IPS-NIHi7 (cell line): ENCODE measurements at regions not wholly inside any gene's neighbourhood (a gene's known extent, or its start where the extent isn't known, plus 50 kb on each side); places are given as distances from the start of the nearest gene placed in this dataset.
"Not testable (repeated sequence)": the region's sequence is repeated elsewhere in the genome, so short reads cannot be mapped to it uniquely, and the experiment has no call there.

Source experiments
- DNase-seq: peaks from one replicate; pipeline ENCODE4 v3.0.0; 2012; ENCODE audit warnings: mixed read lengths; ENCODE audit errors: extremely low spot score

- DNase-seq: no peak
Observed at GRCh38 chr5:115439042-115439441, 105.5 kb downstream of the FEM1C start.

DNA sequence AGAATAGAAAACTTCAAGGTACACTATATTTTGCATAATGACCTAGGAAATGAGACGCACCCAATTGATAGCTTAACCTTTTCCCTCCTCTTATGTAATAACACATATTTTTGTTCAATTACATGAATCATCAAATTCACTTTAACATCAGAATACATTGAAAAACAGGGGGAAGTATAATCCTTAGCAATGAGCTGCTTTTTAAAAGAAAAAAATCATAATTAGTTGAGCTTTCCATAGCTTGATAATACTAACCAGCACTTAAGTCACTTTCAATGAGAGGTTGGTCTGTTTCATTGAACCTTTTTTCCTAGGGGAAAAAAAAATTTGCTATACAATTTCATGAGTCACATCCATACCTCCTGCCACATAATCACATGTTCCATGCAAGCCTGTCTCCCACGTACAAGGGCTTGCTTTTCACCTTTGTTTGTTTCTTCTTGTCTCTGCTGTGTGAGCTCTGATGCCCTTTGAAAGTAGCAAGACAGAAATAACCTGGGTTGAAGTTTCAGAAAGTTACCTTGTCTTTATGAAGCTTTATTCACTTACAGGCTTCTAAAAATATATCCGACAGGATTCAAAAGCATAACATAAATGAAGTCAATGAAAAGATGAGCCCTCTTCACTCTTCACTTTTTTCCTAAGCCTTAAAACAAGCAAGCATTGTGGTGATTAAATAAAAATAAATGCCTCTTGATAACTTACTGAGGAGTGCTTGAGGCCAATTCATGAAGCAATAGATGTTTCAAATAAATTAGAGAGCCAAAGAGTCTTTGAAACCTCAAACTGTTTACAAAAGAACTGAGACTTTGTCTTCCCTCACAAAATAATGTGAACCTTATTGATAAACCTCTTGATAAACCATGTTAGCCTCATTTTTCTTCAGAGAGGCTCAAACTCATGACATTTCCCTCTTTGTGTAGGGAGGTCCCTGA lies 108.5 kb downstream of the FEM1C start:
- DNase-seq: no peak

GRCh38 chr5:115435065-115435777 lies 109.4 kb downstream of the FEM1C start:
- DNase-seq: no peak

GRCh38 chr5:115433918-115434317 lies 110.7 kb downstream of the FEM1C start:
- no peak for DNase-seq

DNA sequence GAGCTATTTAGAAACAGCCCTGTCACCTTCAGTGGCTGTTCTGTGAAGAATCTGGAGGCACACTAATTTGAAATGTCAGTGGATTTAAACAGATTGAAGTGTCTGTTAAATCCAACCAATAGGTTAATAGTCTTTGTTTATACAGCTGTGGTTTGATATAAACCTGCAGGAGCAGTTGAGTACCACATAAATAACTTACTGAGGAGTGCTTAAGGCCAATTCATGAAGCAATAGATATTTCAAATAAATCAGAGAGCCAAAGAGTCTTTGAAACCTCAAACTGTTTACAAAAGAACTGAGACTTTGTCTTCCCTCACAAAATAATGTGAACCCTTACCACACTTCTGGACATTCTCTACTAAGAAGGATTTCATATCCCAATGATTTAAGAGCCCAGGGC lies 111.9 kb downstream of the FEM1C start:
- no peak for DNase-seq

GRCh38 chr5:115431116-115431515 lies 113.5 kb downstream of the FEM1C start:
- no peak for DNase-seq

DNA sequence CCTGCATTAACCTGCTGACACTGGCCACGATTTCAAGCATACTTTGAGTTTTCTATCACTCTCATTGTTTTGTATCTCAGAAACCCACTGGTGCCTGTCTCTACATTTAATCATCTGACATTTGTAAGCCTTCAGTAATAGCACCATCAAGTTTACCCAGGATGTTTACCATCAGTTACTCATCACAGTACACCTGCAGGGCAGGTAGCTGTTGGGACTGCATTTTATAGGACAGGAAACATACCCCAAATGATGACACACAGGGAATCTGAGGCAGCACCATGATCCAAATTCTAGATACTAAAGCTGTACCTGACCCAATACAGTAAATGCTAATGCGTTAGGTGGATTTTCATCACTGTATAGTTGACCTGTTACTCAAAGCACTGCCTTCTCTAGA lies 114.2 kb downstream of the FEM1C start:
- DNase-seq: no peak

GRCh38 chr5:115429345-115429940 lies 115.1 kb downstream of the FEM1C start:
- DNase-seq: no peak

GRCh38 chr5:115428676-115429075 lies 115.9 kb downstream of the FEM1C start:
- DNase-seq: no peak

DNA sequence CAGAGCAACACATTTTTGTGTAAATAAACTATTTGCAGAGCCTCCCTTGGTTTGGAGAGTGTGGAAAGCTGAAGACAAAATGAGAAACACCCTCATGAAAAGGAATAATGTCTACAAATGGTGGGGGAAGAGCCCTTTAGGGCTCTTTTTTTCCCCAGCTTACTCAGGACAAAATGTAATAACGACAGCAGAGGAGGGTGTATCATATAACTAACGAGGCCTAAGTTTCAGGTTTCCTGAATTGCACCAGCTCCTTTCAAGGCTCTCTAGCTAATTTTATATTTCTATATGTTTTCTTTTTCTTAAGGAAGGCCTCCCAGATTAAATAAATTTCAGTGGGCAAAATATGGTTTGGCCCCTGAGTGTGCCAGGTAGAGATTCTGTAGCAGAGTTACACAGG lies 116.3 kb downstream of the FEM1C start:
- no peak for DNase-seq

- DNase-seq: no peak
Observed at GRCh38 chr5:115424446-115424845, 120.1 kb downstream of the FEM1C start.

DNA sequence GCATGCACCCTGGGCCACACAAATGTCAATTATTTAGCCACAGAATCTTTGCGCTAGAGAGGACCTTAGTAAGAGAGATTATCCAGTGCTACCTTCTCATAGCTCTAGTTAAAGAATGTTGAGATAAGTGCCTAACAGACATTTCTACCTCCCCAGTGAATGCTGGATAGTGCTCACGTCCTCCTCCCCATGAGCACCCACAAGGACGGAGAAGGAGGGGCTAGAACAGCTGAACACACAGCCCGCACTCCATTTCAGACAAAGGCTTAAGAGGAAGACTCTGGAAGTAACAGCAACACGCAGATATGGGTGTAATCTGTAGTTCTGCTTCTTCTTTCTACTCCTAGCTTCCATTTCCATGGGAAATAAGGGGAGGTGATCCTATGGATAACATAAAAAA lies 120.5 kb downstream of the FEM1C start:
- no peak for DNase-seq

DNA sequence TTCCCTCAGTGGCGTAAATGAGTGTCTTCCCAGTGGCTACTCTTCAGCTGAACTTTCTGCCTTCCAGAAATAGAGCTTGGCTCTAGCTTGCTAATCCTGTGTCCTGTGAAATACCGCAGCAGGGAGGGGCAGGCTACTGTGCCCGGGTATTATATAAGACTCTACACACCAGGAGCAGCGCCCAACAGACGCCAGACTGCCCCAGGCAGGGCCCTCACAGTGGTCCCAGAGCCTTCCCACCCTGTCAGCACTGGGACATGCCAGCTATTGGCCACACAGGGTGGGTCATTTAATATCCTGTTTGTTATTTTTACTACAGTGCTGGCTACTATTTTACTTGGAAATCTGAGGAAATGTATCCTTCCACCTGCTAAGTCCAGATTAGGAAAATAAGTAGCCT lies 121.0 kb downstream of the FEM1C start:
- no peak for DNase-seq

GRCh38 chr5:115423051-115423450 lies 121.5 kb downstream of the FEM1C start:
- DNase-seq: no peak

DNA sequence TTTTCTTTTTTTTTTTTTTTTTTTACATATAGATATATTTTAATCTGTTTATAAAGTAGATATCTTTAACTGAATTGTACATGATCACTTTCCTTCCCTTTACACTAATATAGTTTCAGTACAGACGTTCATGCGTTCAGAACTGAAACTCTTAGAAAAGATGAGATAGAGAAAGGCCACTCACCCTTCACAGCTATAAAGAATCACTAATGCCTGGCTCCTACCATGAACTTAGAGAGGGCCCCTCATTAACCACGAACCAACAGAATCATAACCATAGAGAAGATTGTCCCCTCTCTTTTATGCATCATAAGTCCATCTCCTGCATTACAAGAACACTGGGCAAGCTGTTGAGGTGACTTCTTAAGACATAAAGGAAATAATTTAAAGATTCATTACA lies 123.8 kb downstream of the FEM1C start:
- not testable (repeated sequence) for DNase-seq

- peak; percentile 41 for DNase-seq
Observed at GRCh38 chr5:115419846-115420585, 123.6 kb upstream of the CCDC112 start.

DNA sequence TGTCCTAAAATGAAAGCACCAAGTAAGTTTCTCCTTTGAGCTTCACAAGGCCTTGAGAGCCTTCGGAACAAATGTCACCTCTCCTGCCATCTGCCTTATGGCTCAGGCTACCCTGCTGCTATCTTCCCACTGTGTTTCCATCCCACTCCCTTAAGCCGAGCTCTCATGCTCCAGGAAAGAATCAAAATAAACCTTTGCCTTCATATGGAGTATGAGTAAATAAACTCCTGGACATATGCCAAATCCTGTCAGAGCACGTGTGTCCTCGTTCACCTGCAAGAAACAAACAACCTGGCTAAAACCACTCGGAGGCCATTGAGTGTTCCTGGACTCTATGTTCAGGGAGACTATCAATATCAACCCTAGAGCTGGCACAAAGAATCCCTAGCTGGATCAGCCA lies 122.3 kb upstream of the CCDC112 start:
- no peak for DNase-seq

DNA sequence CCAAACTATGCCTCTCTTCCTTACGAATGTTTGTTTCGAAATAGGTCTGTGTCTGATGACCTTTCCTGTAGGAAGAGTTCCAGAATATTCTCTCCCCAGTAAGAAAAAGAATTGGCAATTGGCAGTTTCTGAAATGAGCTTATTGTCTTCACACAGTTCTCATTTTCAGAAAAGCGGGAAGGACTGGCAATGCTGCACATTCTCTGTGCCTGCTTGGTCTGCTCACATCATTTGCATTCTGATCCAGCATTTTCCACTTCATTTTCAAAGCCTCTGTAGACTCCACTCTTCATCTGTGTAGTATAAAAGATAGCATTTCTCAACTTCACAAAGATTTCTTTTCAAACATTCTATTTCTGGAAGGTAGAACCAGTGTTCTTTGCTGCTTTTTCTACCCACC lies 120.6 kb upstream of the CCDC112 start:
- no peak for DNase-seq

- no peak for DNase-seq
Observed at GRCh38 chr5:115415143-115415491, 118.7 kb upstream of the CCDC112 start.

- no peak for DNase-seq
Observed at GRCh38 chr5:115414406-115415142, 118.1 kb upstream of the CCDC112 start.

- DNase-seq: no peak
Observed at GRCh38 chr5:115413651-115414050, 117.2 kb upstream of the CCDC112 start.
